Lower leg skin (tissue), 3 donors: ENCODE measurements at regions not wholly inside any gene's neighbourhood (a gene's known extent, or its start where the extent isn't known, plus 50 kb on each side); places are given as distances from the start of the nearest gene placed in this dataset.

ENCODE experiments used
- POLR2A ChIP-seq, 2 donors: fragments of 450-650 bp; IDR thresholded peaks; one replicate each; pipeline ENCODE4 v1.6.1; 2016 to 2017; ENCODE audit warnings: antibody characterized with exemption in 2 of 2, mild to moderate bottlenecking in 1 of 2, moderate library complexity in 1 of 2
- TF ChIP-seq, protein P1 (sequence below), 3 donors: fragments of 450-650 bp; IDR thresholded peaks; one replicate each; pipeline ENCODE4 v1.5.1; 2016; ENCODE audit warnings: antibody characterized with exemption in 3 of 3, mild to moderate bottlenecking in 3 of 3, moderate library complexity in 2 of 3

DNA sequence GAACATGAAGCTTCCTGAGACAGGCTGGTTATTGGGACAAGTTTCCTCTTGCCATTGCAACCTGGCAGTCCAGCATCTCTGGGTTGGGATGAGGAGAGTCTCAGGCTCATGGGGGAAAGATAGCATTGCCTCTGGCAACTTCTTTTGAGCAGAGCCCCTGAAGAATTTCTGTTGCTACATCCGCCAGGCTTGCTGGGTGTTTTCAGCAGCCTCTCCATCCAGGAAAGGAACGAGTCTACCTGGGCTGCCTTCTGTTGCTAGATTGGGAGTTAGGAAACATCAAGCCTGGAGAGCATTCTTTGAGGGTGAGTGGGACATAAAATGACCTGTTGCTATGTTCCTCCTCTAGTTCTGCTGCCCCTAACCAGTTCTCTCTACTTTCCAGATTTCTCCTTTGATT, 313.5 kb downstream of the RFPL4B start:
- TF ChIP-seq, protein P1, sequence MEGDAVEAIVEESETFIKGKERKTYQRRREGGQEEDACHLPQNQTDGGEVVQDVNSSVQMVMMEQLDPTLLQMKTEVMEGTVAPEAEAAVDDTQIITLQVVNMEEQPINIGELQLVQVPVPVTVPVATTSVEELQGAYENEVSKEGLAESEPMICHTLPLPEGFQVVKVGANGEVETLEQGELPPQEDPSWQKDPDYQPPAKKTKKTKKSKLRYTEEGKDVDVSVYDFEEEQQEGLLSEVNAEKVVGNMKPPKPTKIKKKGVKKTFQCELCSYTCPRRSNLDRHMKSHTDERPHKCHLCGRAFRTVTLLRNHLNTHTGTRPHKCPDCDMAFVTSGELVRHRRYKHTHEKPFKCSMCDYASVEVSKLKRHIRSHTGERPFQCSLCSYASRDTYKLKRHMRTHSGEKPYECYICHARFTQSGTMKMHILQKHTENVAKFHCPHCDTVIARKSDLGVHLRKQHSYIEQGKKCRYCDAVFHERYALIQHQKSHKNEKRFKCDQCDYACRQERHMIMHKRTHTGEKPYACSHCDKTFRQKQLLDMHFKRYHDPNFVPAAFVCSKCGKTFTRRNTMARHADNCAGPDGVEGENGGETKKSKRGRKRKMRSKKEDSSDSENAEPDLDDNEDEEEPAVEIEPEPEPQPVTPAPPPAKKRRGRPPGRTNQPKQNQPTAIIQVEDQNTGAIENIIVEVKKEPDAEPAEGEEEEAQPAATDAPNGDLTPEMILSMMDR (IDR thresholded peaks at IDR 0.05): no peak
- no peak for TF ChIP-seq POLR2A (IDR thresholded peaks at IDR 0.05)
